GM13976 (cell line): ENCODE measurements at regions not wholly inside any gene's neighbourhood (a gene's known extent, or its start where the extent isn't known, plus 50 kb on each side); places are given as distances from the start of the nearest gene placed in this dataset.

ENCODE experiments used
- DNase-seq: peaks from one replicate; pipeline ENCODE4 v3.0.0; 2012; ENCODE audit warnings: low spot score
- in situ Hi-C: fragments of 300-500 bp; cut with MboI; formaldehyde crosslinking; loops from one replicate; pipeline ENCODE4 v1.12.0; 2022; ENCODE audit warnings: low sequenced_read_pairs, mixed read lengths, inconsistent platforms; ENCODE audit not compliant: unreplicated experiment
- TF ChIP-seq, protein P1 (sequence below): IDR thresholded peaks from 2 replicates; pipeline ENCODE4 v1.5.1; 2012; ENCODE audit warnings: borderline replicate concordance, mild to moderate bottlenecking; ENCODE audit not compliant: insufficient read depth; ENCODE audit errors: extremely low read depth, missing control alignments, control extremely low read depth

DNA sequence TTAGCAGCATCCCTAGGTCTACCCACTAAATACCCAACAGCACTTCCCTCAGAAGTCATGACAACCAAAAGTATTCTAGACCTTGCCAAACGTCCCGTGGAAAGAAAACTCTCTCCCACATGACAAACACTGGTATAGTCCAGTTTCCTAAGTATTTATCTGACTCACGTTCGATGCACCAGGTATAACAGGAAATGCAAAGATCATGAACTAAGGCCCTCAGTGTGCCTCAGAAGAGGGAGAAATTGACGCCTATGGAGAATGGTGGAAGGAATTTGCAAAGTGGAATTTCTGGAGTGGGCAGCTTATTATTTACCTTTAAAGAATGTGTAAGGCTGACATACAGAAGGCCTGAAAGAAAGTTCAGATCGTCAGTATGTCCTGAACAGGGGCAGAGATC, 523.6 kb upstream of the DAB1 start:
- TF ChIP-seq, protein P1, sequence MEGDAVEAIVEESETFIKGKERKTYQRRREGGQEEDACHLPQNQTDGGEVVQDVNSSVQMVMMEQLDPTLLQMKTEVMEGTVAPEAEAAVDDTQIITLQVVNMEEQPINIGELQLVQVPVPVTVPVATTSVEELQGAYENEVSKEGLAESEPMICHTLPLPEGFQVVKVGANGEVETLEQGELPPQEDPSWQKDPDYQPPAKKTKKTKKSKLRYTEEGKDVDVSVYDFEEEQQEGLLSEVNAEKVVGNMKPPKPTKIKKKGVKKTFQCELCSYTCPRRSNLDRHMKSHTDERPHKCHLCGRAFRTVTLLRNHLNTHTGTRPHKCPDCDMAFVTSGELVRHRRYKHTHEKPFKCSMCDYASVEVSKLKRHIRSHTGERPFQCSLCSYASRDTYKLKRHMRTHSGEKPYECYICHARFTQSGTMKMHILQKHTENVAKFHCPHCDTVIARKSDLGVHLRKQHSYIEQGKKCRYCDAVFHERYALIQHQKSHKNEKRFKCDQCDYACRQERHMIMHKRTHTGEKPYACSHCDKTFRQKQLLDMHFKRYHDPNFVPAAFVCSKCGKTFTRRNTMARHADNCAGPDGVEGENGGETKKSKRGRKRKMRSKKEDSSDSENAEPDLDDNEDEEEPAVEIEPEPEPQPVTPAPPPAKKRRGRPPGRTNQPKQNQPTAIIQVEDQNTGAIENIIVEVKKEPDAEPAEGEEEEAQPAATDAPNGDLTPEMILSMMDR: no peak
- no peak for DNase-seq
- in situ Hi-C loops: no loop called here

DNA sequence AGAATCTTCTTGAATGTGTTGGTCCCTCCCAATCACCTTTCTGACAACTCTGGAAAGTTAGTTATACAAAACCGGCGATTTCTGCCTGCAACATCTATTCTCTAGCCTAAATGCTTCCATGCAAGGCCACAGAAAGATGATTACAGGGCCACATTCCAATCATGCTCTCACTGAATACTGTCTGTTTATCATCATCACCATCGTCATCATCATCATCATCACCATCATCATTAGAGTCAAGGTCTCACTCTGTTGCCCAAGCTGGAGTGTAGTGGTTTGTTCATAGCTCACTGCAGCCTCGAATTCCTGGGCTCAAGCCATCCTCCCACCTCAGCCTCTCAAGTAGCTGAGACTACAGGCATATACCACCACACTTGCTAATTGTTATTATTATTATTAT, 521.2 kb upstream of the DAB1 start:
- in situ Hi-C loops: no loop called here
- DNase-seq: no peak
- TF ChIP-seq, protein P1: no peak

DNA sequence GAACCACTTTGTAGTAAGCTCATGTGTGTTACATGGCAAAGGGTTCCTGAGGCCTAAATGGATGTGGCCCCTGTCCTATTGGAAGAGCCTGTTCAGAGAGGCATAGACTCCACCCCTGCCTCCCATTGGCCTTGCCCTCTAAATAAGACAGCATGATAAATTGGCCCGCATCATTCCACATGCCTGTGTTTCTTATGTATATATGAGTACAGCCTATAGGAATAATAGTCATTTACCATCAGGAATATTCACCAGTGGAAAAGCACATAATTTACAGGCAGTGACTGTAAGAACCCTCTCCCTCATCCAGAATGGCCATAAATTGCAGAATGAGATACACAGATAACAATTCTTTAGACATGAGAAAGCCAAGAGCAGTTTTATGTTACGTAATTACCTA, 519.5 kb upstream of the DAB1 start:
- in situ Hi-C loops: no loop called here
- DNase-seq: no peak
- TF ChIP-seq, protein P1: no peak

DNA sequence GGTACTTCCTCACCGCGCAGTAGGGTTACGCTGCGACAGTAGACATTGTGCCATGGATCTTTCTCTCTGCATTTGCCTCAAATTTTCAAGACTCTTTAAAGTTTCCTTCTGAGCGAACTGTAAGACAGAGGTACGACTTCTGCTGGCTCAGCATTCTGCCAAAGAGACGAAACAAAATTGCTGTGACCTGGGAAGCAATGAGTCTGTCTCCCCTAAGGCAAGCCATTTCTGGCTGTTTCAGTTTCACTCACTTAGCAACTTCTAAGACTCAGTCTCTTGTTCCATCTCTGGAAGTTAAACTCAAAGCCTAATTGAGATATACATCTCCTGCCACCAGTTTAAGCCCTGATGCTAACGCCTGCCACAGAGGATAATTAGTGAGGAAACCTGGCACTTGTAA, 510.9 kb upstream of the DAB1 start:
- TF ChIP-seq, protein P1: no peak
- in situ Hi-C loops: no loop called here

DNA sequence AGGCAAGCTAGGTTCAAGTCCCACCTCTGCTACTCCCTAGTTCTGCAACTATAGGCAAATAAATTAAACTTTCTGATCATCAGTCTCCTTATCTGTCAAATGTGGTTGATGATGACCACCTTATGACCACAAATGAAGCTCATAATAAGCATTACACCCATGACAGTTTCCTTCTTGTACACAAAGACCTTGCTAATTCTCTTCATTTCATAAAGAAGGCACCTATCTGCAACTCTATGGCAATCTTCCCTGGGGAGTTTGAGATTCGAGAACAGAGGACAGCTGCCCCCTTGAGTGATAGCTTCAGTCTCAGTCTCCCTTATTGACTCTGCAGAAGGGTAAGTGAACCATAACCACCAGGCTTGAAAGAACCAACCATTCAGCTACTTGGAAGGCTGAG, 503.1 kb upstream of the DAB1 start:
- in situ Hi-C loops: no loop called here
- DNase-seq: no peak
- TF ChIP-seq, protein P1: no peak

More for the DNA sequence above, 510.9 kb upstream of the DAB1 start:
- no peak for DNase-seq

DNA sequence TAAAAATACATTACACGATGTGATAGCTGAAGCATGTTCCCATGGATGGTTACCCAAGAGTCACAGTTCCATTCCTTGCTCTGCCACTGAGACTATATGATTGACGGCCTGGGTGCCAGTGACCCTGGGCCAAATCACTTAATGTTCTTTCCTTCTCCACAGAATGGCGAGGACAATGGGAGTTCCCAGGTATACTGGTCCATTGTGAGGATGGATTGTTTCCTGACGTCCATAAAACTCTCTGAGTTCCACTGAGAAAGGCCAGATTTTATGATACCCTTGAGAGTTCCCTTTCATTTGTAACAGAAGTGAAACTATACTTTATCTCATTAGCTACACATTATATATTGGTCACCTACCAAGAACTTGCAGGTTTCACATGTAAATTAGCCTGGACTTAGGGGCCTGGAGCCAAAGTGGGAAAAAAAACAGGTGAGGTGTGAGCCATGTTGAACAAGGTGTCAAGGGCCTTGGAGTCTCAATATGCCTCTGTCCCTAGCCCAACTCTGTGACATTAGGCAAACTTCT, 502.2 kb upstream of the DAB1 start:
- DNase-seq: no peak
- in situ Hi-C loops: no loop called here
- TF ChIP-seq, protein P1: no peak

DNA sequence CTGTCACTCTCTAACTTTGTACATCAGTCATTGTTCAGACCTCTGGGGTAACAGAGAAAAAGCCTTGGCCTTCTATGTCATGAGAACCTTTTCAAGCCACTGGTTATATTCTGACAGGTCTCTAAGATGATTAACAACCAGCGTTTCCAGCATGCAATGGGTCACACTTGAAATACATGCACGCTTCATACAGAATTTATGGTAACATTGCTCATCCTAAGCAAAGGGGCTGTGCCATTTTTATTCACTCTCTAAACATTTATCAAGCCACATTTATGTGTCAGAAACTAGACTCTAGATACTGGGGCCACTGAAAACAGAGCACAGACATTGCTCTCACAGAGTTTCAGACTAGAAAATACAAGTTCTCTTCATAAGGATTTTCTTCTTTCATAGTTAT, 501.4 kb upstream of the DAB1 start:
- in situ Hi-C loops: no loop called here
- TF ChIP-seq, protein P1: no peak

More for the DNA sequence above, 501.4 kb upstream of the DAB1 start:
- no peak for DNase-seq
